GM19372 (cell line): ENCODE measurements at regions not wholly inside any gene's neighbourhood (a gene's known extent, or its start where the extent isn't known, plus 50 kb on each side); places are given as distances from the start of the nearest gene placed in this dataset.

ENCODE experiments used
- ATAC-seq: cut with Tn5 transposase; IDR thresholded peaks from one replicate; pipeline ENCODE4 v1.9.1; 2021; ENCODE audit warnings: mild to moderate bottlenecking, low read depth, moderate library complexity; ENCODE audit not compliant: unreplicated experiment

GRCh38 chr18:77560341-77560992 lies 310.8 kb downstream of the GALR1 start:
- no peak for ATAC-seq

- no peak for ATAC-seq
Measured at GRCh38 chr18:77566604-77567003, 317.0 kb downstream of the GALR1 start.

DNA sequence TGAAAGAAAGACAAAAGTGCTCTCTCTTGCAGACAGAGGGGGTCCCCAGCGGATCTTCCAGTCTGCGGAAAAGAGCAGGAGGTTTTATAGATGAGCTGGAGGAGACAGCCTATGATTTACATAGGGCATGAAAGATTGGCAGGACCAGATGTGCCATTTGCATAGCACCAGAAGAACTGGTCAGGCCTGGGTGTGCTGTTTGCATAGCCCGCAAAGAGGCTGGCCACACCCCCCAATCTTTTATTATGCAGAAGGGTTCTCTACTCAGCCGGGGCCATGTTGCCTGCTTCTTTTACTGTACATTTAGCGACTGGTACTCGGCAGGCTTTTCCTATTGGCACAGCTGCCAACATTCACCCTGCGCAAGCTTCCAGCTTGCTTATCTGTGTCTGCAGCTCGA lies 317.6 kb downstream of the GALR1 start:
- no peak for ATAC-seq

GRCh38 chr18:77571743-77572142 lies 322.1 kb downstream of the GALR1 start:
- no peak for ATAC-seq

GRCh38 chr18:77572537-77572936 lies 322.9 kb downstream of the GALR1 start:
- no peak for ATAC-seq

- no peak for ATAC-seq
Measured at GRCh38 chr18:77573571-77573970, 323.9 kb downstream of the GALR1 start.

GRCh38 chr18:77590943-77591515 lies 341.4 kb downstream of the GALR1 start:
- ATAC-seq: no peak

DNA sequence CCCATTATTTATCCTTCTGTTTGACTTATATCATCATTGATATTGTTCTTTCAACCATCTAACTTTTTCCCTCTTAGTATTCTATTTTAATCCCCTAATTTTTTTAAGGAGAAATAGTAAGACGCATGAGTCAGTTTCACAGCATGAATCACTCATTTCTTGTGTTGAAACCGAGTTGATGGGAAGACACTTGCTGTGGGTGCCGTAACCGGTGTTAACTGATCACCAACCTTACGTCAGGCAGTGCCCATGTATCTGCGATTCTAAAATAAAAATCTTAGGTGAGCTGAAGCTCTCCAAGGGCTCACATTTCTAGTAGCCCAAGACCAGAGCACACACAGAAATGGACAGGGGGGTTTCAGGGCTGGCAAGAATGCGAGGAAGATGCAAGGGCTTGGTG lies 348.1 kb downstream of the GALR1 start:
- no peak for ATAC-seq

GRCh38 chr18:77600674-77601073 lies 351.0 kb downstream of the GALR1 start:
- ATAC-seq: no peak

- no peak for ATAC-seq
Measured at GRCh38 chr18:77601567-77601966, 351.9 kb downstream of the GALR1 start.

GRCh38 chr18:77607087-77607486 lies 357.4 kb downstream of the GALR1 start:
- ATAC-seq: no peak

DNA sequence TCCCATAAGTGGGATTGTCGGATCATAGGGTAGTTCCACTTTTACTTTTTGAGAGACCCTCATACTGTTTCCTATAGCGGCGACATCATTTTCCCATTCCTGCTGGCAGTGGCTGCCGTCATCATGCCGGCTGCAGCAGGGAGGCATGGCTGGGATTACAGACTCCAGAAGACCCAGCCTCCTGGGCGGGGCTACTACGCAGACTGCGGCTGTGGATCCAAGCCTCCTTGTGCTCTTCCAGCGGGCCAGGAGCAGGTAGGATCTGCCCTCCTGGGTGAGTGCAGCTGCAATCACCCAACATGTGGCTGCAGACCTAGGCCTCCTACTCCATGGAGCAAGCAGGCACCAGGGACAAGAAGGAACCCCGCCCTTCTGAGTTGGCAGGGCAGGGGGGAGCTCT lies 359.2 kb downstream of the GALR1 start:
- no peak for ATAC-seq

DNA sequence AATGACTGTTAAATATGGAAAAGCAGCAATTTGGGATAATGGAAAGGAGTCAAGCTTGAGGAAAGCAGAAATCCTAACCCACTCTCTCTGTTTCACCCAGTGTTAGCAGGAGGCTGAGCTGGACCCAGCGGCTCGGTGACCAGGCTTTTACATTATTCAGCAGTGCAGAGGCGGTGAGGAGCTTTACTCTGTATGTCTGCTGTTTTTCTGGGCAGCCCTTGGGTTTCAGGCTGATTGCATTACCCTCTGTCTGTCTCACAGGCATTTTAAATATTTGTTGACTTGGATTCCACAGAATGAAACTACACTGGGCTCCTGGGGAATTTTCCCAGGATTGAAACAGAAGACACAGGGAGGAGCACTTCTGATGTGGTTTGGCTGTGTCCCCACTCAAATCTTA lies 368.0 kb downstream of the GALR1 start:
- no peak for ATAC-seq

GRCh38 chr18:77619525-77619924 lies 369.9 kb downstream of the GALR1 start:
- ATAC-seq: no peak

GRCh38 chr18:77622009-77622692 lies 372.5 kb downstream of the GALR1 start:
- no peak for ATAC-seq

DNA sequence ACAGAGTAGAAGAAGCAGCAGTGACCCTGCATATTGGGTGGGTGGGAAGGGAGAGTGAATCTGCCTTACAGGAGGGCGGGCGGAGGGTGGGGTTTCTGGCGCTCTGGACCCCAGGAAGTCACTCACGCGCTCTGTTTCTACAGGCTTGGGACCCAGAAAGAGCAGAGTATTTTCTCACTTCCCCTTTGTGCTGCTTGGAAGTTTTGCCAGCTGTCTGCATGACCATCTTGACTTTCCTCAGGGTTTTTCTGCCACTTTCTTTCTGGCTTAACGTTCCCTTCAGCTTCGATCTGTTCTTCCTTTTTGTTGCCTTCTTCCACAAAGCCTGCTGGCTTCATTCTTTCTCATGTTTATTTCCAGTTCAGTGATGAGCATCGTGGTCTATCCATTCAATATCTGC lies 383.1 kb downstream of the GALR1 start:
- no peak for ATAC-seq

GRCh38 chr18:77634494-77634893 lies 384.8 kb downstream of the GALR1 start:
- ATAC-seq: no peak

DNA sequence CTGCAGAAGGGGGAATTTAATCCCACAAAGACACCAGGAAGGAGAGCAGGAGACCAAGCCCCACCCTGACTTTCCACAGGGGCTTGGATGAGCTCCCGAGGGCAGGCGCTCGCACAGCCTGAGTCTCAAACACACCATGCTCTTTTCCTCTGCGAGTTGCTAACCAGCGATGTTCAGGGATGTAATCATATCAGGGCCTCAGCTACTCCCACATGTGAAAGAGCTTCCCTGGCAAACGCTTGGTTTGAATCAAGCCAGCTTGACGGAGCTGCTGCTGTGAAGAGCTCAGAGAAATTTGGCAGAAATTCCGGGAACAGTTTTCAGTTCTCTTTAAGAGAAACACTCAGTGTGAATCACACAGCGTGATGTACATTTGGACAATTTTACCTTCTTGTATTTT lies 385.8 kb downstream of the GALR1 start:
- ATAC-seq: no peak

GRCh38 chr18:77635858-77636257 lies 386.2 kb downstream of the GALR1 start:
- no peak for ATAC-seq

DNA sequence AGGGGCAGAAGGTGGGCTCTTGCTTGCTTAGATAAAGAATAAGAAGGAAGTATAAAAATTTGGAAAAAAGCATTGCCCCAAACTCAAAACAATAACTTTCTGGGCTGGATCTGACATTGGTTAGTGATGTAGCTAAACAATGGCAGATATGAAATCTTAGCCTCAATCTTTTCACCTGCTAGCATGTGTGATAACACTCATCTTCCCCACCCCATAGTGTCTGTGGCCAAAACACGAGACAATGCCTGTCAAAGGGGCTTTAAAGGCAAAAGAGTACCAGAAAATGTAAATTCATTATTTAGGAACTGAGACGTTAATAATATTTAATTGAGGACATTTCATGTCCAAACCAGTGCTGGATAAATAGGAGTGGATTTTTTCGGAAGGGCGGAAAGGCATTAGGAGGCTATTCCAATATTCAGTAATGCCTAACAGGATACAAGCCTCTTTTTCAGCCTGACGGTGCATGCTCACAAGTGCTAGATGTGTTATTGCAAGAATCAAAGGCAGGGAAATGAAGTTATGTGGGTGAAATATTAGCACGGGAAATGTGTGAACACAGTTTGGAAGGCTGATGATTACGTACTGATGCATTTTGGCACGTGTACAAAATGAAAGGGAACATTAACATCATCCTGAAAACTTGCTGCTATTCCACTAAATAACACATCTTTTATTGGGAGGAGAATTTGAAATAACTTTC lies 395.7 kb downstream of the GALR1 start:
- ATAC-seq: no peak

- ATAC-seq: no peak
Measured at GRCh38 chr18:77647472-77647871, 397.8 kb downstream of the GALR1 start.
